ENCODE measurements at regions not wholly inside any gene's neighbourhood (a gene's known extent, or its start where the extent isn't known, plus 50 kb on each side); places are given as distances from the start of the nearest gene placed in this dataset.
"Not testable (repeated sequence)": the region's sequence is repeated elsewhere in the genome, so short reads cannot be mapped to it uniquely, and the experiment has no call there.

GRCh38 chr3:144930431-144930830 is 958.8 kb downstream of the DIPK2A start:
- DNase-seq (ENCODE audit: low read depth): no peak

GRCh38 chr3:144931590-144931989 is 960.0 kb downstream of the DIPK2A start:
- DNase-seq (ENCODE audit: low read depth): no peak

- no peak for DNase-seq (ENCODE audit: low read depth)
Measured at GRCh38 chr3:144942093-144942837, 970.6 kb downstream of the DIPK2A start.

- DNase-seq (ENCODE audit: low read depth): no peak
Measured at GRCh38 chr3:144942838-144943197, 971.2 kb downstream of the DIPK2A start.

GRCh38 chr3:144947895-144948294 is 976.3 kb downstream of the DIPK2A start:
- no peak for DNase-seq (ENCODE audit: low read depth)

GRCh38 chr3:144948711-144949110 is 977.1 kb downstream of the DIPK2A start:
- DNase-seq (ENCODE audit: low read depth): no peak

- no peak for DNase-seq (ENCODE audit: low read depth)
Measured at GRCh38 chr3:144953959-144954358, 982.3 kb downstream of the DIPK2A start.

GRCh38 chr3:144957398-144958101 is 985.9 kb downstream of the DIPK2A start:
- DNase-seq (ENCODE audit: low read depth): no peak

GRCh38 chr3:144963810-144964209 is 992.2 kb downstream of the DIPK2A start:
- DNase-seq (ENCODE audit: low read depth): no peak

GRCh38 chr3:144966560-144966959 is 994.9 kb downstream of the DIPK2A start:
- no peak for DNase-seq (ENCODE audit: low read depth)

GRCh38 chr3:144968750-144969350 is 997.2 kb downstream of the DIPK2A start:
- DNase-seq (ENCODE audit: low read depth): no peak

- not testable (repeated sequence) for DNase-seq (ENCODE audit: low read depth)
Measured at GRCh38 chr3:144984481-144984880, 1012.9 kb downstream of the DIPK2A start.

GRCh38 chr3:144989807-144990206 is 1018.2 kb downstream of the DIPK2A start:
- no peak for DNase-seq (ENCODE audit: low read depth)

- DNase-seq (ENCODE audit: low read depth): no peak
Measured at GRCh38 chr3:144995856-144996255, 1024.2 kb downstream of the DIPK2A start.

- no peak for DNase-seq (ENCODE audit: low read depth)
Measured at GRCh38 chr3:145005427-145005826, 1033.8 kb downstream of the DIPK2A start.

GRCh38 chr3:145006271-145006670 is 1034.6 kb downstream of the DIPK2A start:
- DNase-seq (ENCODE audit: low read depth): no peak

- no peak for DNase-seq (ENCODE audit: low read depth)
Measured at GRCh38 chr3:145013931-145014330, 1042.3 kb downstream of the DIPK2A start.

GRCh38 chr3:145015253-145015652 is 1043.6 kb downstream of the DIPK2A start:
- no peak for DNase-seq (ENCODE audit: low read depth)

- DNase-seq (ENCODE audit: low read depth): no peak
Measured at GRCh38 chr3:145017959-145018358, 1046.3 kb downstream of the DIPK2A start.

GRCh38 chr3:145022447-145022846 is 1050.8 kb downstream of the DIPK2A start:
- no peak for DNase-seq (ENCODE audit: low read depth)

GRCh38 chr3:145024700-145025099 is 1053.1 kb downstream of the DIPK2A start:
- no peak for DNase-seq (ENCODE audit: low read depth)

- not testable (repeated sequence) for DNase-seq (ENCODE audit: low read depth)
Measured at GRCh38 chr3:145027186-145027585, 1055.6 kb downstream of the DIPK2A start.

GRCh38 chr3:145032791-145033190 is 1061.2 kb downstream of the DIPK2A start:
- no peak for DNase-seq (ENCODE audit: low read depth)

Measured in GM04503 (cell line).